ENCODE measurements at regions not wholly inside any gene's neighbourhood (a gene's known extent, or its start where the extent isn't known, plus 50 kb on each side); places are given as distances from the start of the nearest gene placed in this dataset.
"Not testable (repeated sequence)": the region's sequence is repeated elsewhere in the genome, so short reads cannot be mapped to it uniquely, and the experiment has no call there.

DNA sequence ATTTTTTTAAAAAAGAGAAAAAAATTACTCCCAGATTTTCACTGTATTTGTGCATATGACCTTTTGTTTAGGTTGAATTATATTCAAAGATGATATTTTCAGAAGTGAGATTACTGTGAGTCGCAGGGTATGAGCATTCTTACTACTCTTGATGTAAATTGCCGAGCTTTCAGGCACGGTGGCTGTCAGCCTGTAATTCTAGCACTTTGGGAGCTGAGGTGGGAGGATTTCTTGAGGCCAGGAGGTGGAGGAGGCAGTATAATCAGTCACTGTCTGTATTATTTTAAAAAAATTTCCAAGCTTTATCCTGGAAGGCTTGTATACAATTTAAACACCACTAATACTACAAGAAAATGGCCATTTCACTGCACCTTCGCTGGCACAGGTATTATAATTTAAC, 145.1 kb downstream of the RALA start:
- not testable (repeated sequence) for H4K8ac ChIP-seq (replicated peaks; ENCODE audit: insufficient read length, low read depth, low read length); H3K23ac ChIP-seq (ENCODE audit: insufficient read length, low read depth, low read length); H2BK20ac ChIP-seq (ENCODE audit: low read depth, low read length, poor library complexity, severe bottlenecking); H3K18ac ChIP-seq (ENCODE audit: insufficient read length, low read depth, low read length); H3K79me2 ChIP-seq (ENCODE audit: insufficient read depth, low read length); H3K4me1 ChIP-seq (ENCODE audit: insufficient read depth, low read length); H3T11ph ChIP-seq (ENCODE audit: low read length); H3K23me2 ChIP-seq (ENCODE audit: insufficient read length, low read depth, low read length, poor library complexity, severe bottlenecking); H4K91ac ChIP-seq (ENCODE audit: insufficient read length, low read depth, low read length); H3K27me3 ChIP-seq (ENCODE audit: insufficient read depth, low read length); H2BK15ac ChIP-seq (ENCODE audit: low read depth, low read length); H3K27me3 Mint-ChIP-seq (ENCODE audit: low read depth); H2BK12ac ChIP-seq (ENCODE audit: insufficient read length, low read depth, low read length); H2BK5ac ChIP-seq (ENCODE audit: insufficient read length, low read length); H3K27ac ChIP-seq (ENCODE audit: insufficient read length, low read depth, low read length); H2AK5ac ChIP-seq (ENCODE audit: insufficient read length, low read length); H3K9ac ChIP-seq (ENCODE audit: extremely low read depth, insufficient read length, low read length); H3K9me3 ChIP-seq (ENCODE audit: control insufficient read depth, low read depth, low read length); H3K4me3 Mint-ChIP-seq; H3K56ac ChIP-seq (ENCODE audit: insufficient read length, low read depth, low read length); H3K79me1 ChIP-seq (ENCODE audit: insufficient read depth, low read depth, low read length, poor library complexity, severe bottlenecking); H3K14ac ChIP-seq (ENCODE audit: insufficient read depth, low read length); H2AFZ ChIP-seq (ENCODE audit: low read length); H2BK120ac ChIP-seq (ENCODE audit: low read depth, low read length, poor library complexity, severe bottlenecking); H4K5ac ChIP-seq (ENCODE audit: insufficient read length, low read depth, low read length); H3K9me3 Mint-ChIP-seq; DNase-seq; H4K20me1 ChIP-seq (ENCODE audit: control insufficient read depth, insufficient read depth, insufficient read length); H3K4me2 ChIP-seq (ENCODE audit: insufficient read depth, insufficient read length, low read length); H3K4ac ChIP-seq (ENCODE audit: low read depth, low read length)
- peaks cover 2 to 28% (median 22%) of the 10 kb centered on the region in 3 experiments for H3K36me3 Mint-ChIP-seq (ENCODE audit: insufficient read depth in 1 of 3, low read depth in 3 of 3)
- no CpG with 5 or more reads among the region's 4 CpGs for whole genome bisulfite sequencing (ENCODE audit: extremely low coverage, insufficient read length, low lambda C conversion rate)
- H3K27ac Mint-ChIP-seq: peak overlapping the region in 2 of 3 experiments; percentile 74 to 88; a peak in 4 of 7 replicates
- peaks cover 0 to 11% of the 10 kb centered on the region in 2 experiments; a peak in 3 of 4 replicates for H3K4me1 Mint-ChIP-seq

DNA sequence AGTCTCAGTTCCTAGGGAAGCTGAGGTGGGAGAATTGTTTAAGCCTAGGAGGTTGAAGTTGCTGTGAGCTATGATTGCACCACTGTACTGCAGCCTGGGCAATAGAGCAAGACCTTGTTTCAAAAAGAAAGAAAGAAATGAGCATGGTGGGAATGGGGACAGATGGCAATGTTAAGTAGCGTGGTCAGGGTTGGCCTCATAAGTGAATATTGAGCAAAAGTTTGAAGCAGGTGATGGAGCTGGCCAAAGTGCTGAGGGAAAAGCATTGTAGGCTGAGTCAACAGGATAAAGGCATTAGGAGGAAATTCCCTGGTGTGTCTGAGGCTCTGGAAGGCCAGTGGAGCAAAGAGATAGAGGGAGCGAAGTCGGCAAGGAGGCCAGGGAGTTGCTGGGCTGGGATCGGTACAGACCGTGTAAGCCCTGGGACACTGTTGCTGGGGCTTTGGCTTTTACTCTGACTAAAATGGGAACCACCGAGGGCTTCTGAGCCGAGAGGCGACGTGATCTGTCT, 151.0 kb downstream of the RALA start:
- not testable (repeated sequence) for H3K9ac ChIP-seq (ENCODE audit: extremely low read depth, insufficient read length, low read length); H4K91ac ChIP-seq (ENCODE audit: insufficient read length, low read depth, low read length); DNase-seq; H3K79me2 ChIP-seq (ENCODE audit: insufficient read depth, low read length); H3K4me3 Mint-ChIP-seq; H3K4me1 ChIP-seq (ENCODE audit: insufficient read depth, low read length); H3K79me1 ChIP-seq (ENCODE audit: insufficient read depth, low read depth, low read length, poor library complexity, severe bottlenecking); H3K9me3 Mint-ChIP-seq; H3T11ph ChIP-seq (ENCODE audit: low read length); H4K20me1 ChIP-seq (ENCODE audit: control insufficient read depth, insufficient read depth, insufficient read length); H3K56ac ChIP-seq (ENCODE audit: insufficient read length, low read depth, low read length); H3K23me2 ChIP-seq (ENCODE audit: insufficient read length, low read depth, low read length, poor library complexity, severe bottlenecking); H4K8ac ChIP-seq (replicated peaks; ENCODE audit: insufficient read length, low read depth, low read length); H2AFZ ChIP-seq (ENCODE audit: low read length); H3K27me3 ChIP-seq (ENCODE audit: insufficient read depth, low read length); H3K4me2 ChIP-seq (ENCODE audit: insufficient read depth, insufficient read length, low read length); H3K9me3 ChIP-seq (ENCODE audit: control insufficient read depth, low read depth, low read length); H3K4ac ChIP-seq (ENCODE audit: low read depth, low read length); H2BK5ac ChIP-seq (ENCODE audit: insufficient read length, low read length); H4K5ac ChIP-seq (ENCODE audit: insufficient read length, low read depth, low read length); H2AK5ac ChIP-seq (ENCODE audit: insufficient read length, low read length); H2BK120ac ChIP-seq (ENCODE audit: low read depth, low read length, poor library complexity, severe bottlenecking); H3K14ac ChIP-seq (ENCODE audit: insufficient read depth, low read length); H2BK15ac ChIP-seq (ENCODE audit: low read depth, low read length); H3K27ac ChIP-seq (ENCODE audit: insufficient read length, low read depth, low read length); H3K4me1 Mint-ChIP-seq; H3K27me3 Mint-ChIP-seq (ENCODE audit: low read depth); H3K27ac Mint-ChIP-seq; H3K23ac ChIP-seq (ENCODE audit: insufficient read length, low read depth, low read length); H2BK20ac ChIP-seq (ENCODE audit: low read depth, low read length, poor library complexity, severe bottlenecking); H3K18ac ChIP-seq (ENCODE audit: insufficient read length, low read depth, low read length); H2BK12ac ChIP-seq (ENCODE audit: insufficient read length, low read depth, low read length)
- peaks cover 0 to 18% (median 11%) of the 10 kb centered on the region in 3 experiments; a peak in 4 of 7 replicates for H3K36me3 Mint-ChIP-seq (ENCODE audit: insufficient read depth in 1 of 3, low read depth in 3 of 3)
- no CpG with 5 or more reads among the region's 9 CpGs for WGBS (ENCODE audit: extremely low coverage, insufficient read length, low lambda C conversion rate)
